Keratinocyte (primary cell): ENCODE measurements at regions not wholly inside any gene's neighbourhood (a gene's known extent, or its start where the extent isn't known, plus 50 kb on each side); places are given as distances from the start of the nearest gene placed in this dataset.

Experiments
- CTCF ChIP-seq, 3 experiments: IDR thresholded peaks in 1 of 3; conservative IDR thresholded peaks in 1 of 3; optimal IDR thresholded peaks in 1 of 3; 2 replicates in 2 of 3; 3 replicates in 1 of 3; pipeline versions ENCODE3 to v1.5.1; 2011; ENCODE audit warnings: low read length in 3 of 3, mild to moderate bottlenecking in 3 of 3, moderate library complexity in 2 of 3, control low read depth in 1 of 3, inconsistent platforms in 1 of 3; ENCODE audit not compliant: insufficient read depth in 2 of 3; ENCODE audit errors: extremely low read depth in 1 of 3
- EZH2 ChIP-seq: IDR thresholded peaks from one replicate; pipeline ENCODE4 v1.6.1; 2012; ENCODE audit warnings: inconsistent platforms, mild to moderate bottlenecking, low read length, moderate library complexity

- TF ChIP-seq CTCF (optimal IDR thresholded peaks at IDR 0.05 in 1 of 3, IDR thresholded peaks at IDR 0.05 in 1 of 3, conservative IDR thresholded peaks at IDR 0.05 in 1 of 3; ENCODE audit: extremely low read depth in 1 of 3, insufficient read depth in 2 of 3, low read length in 3 of 3) (no peak), EZH2 (no peak)
Measured at GRCh38 chr21:22136740-22137139, 1138.5 kb downstream of the NCAM2 start.
